Hippocampal formation (tissue), 2 donors: ENCODE measurements at regions not wholly inside any gene's neighbourhood (a gene's known extent, or its start where the extent isn't known, plus 50 kb on each side); places are given as distances from the start of the nearest gene placed in this dataset.
A peak's percentile ranks its signal among the peaks of the same experiment; 100 is the strongest.
"Not testable (repeated sequence)": the region's sequence is repeated elsewhere in the genome, so short reads cannot be mapped to it uniquely, and the experiment has no call there.

ENCODE experiments used
- DNase-seq, 2 donors: peaks; one replicate each; lab custom pipeline; 2025; lab: John Stamatoyannopoulos, UW

GRCh38 chr10:90119631-90120280, 418.4 kb downstream of the KIF20B start:
- DNase-seq: not testable (repeated sequence)

- peak in 1 of 2 donors; percentile 22 for DNase-seq
These were observed 424.3 kb downstream of the KIF20B start for GRCh38 chr10:90125456-90126255.

- no peak for DNase-seq
These were observed 424.8 kb downstream of the KIF20B start for GRCh38 chr10:90126256-90126595.

GRCh38 chr10:90130321-90131086, 429.1 kb downstream of the KIF20B start:
- no peak for DNase-seq

GRCh38 chr10:90133606-90134005, 432.2 kb downstream of the KIF20B start:
- DNase-seq: no peak

GRCh38 chr10:90136731-90137316, 435.4 kb downstream of the KIF20B start:
- DNase-seq: no peak

- DNase-seq: no peak
These were observed 437.5 kb downstream of the KIF20B start for GRCh38 chr10:90138844-90139243.

- no peak for DNase-seq
These were observed 440.4 kb downstream of the KIF20B start for GRCh38 chr10:90141791-90142190.

GRCh38 chr10:90143937-90144336, 442.5 kb downstream of the KIF20B start:
- DNase-seq: no peak

GRCh38 chr10:90148116-90148855, 446.9 kb downstream of the KIF20B start:
- DNase-seq: peak in 1 of 2 donors; percentile 13

- no peak for DNase-seq
These were observed 448.2 kb downstream of the KIF20B start for GRCh38 chr10:90149563-90149962.

- DNase-seq: no peak
These were observed 461.0 kb downstream of the KIF20B start for GRCh38 chr10:90162271-90162853.

GRCh38 chr10:90167174-90168064, 466.0 kb downstream of the KIF20B start:
- DNase-seq: no peak

- DNase-seq: no peak
These were observed 466.9 kb downstream of the KIF20B start for GRCh38 chr10:90168244-90168643.

GRCh38 chr10:90171014-90171722, 469.8 kb downstream of the KIF20B start:
- DNase-seq: no peak

GRCh38 chr10:90174531-90174930, 473.1 kb downstream of the KIF20B start:
- no peak for DNase-seq

GRCh38 chr10:90175161-90175681, 473.8 kb downstream of the KIF20B start:
- DNase-seq: no peak

GRCh38 chr10:90179696-90180407, 478.5 kb downstream of the KIF20B start:
- DNase-seq: no peak
